ENCODE measurements at regions not wholly inside any gene's neighbourhood (a gene's known extent, or its start where the extent isn't known, plus 50 kb on each side); places are given as distances from the start of the nearest gene placed in this dataset.

DNA sequence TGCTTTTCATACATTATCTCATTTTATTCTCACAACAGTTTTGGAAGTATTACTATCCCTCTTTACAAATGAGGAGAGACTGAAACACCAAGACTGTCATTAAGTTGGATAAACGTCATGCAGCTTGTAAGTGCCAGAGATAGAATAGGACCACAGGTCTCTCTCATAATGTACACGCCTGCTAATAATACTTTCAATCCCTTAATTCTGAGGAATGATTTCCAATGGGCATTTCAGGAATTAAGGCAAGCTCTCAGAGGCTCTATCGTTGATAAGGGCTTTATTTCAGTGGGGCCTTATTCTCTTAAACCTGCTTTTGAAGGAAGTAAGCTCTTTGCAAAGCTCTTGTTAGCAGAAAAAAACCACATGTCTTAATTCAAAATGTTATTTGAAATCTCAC lies 229.1 kb downstream of the NFKBIZ start:
- Mint-ChIP-seq H3K9me3 (no peaks in the 10 kb centered on the region), H3K4me1 (ENCODE audit: low read depth in 2 of 2) (no peaks in the 10 kb centered on the region), H3K27me3 (peaks cover 0 to 13% of the 10 kb centered on the region in 2 donors), H3K36me3 (ENCODE audit: insufficient read depth) (no peaks in the 10 kb centered on the region), H3K27ac (no peak overlapping the region), H3K4me3 (no peak overlapping the region)
- DNase-seq (no peak), ATAC-seq (replicated peaks) (no peak)

DNA sequence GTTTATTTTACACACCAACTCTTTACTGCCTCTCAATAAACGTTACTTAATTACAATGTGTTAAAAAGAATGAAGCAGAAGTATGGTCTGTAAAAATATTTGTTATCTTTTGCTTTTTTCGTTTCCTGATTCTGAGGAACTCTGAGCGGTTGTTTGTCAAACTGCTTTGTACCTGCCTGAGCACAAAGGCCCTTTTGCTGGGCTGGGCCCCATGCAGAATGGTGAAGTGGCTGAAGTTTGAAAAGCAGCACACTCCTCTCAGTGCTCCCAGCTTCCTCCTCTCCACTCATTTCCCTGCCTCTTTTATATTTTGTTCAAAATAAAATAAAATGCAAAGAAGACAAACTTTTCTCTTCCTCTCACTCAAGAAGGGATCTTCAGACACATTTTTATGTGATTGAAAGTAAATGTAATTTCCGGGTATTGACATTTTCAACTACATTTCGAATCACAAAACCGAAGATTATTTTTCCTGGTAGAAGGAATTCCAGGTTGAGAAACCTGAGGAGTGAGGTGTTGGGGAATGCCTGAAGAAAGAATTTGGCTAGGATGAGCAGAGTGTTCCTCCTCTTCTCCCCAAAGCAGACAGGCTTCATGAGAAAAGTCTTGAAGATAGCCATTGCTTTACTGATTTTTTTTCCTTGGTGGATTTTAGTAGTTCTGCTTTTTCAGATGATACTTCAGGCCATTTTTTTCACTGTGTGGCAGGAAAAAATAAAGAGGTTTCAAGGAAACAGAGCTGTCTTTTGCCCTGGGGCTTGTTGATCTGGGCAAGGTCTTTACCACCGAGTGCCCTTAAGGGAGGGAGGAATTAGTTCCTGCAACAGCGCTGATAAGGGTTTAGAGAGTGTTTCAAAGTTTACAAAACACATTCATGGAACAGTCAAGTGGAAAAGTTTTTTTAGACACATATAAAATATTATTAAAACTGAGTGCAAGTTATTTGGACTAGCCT lies 229.8 kb downstream of the NFKBIZ start:
- Mint-ChIP-seq H3K27ac (no peak overlapping the region), H3K36me3 (ENCODE audit: insufficient read depth) (no peaks in the 10 kb centered on the region), H3K27me3 (peaks cover 0 to 13% of the 10 kb centered on the region in 2 donors), H3K4me1 (ENCODE audit: low read depth in 2 of 2) (no peaks in the 10 kb centered on the region), H3K4me3 (no peak overlapping the region), H3K9me3 (no peaks in the 10 kb centered on the region)
- ATAC-seq (replicated peaks) (no peak), DNase-seq (no peak)

DNA sequence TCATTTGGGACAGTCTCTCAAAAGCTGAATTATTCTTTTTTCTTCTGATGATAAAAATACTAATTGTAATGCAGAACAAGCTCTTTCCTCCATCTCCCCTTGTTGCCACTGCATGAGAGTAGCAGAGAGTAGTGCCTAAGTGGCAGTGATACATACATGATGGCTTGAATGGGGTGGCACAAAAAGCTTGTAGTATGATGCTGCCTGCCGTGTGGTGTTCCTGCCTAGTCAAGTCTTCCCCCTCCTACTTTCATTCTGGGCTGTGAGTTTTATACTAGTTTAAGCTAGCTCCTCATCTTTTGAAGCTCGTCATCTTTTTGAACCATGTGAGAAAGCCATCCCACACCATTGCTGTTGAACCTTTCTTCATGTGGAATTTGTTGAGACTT lies 230.5 kb downstream of the NFKBIZ start:
- H3K4me3 Mint-ChIP-seq = no peak overlapping the region
- no peak for DNase-seq

DNA sequence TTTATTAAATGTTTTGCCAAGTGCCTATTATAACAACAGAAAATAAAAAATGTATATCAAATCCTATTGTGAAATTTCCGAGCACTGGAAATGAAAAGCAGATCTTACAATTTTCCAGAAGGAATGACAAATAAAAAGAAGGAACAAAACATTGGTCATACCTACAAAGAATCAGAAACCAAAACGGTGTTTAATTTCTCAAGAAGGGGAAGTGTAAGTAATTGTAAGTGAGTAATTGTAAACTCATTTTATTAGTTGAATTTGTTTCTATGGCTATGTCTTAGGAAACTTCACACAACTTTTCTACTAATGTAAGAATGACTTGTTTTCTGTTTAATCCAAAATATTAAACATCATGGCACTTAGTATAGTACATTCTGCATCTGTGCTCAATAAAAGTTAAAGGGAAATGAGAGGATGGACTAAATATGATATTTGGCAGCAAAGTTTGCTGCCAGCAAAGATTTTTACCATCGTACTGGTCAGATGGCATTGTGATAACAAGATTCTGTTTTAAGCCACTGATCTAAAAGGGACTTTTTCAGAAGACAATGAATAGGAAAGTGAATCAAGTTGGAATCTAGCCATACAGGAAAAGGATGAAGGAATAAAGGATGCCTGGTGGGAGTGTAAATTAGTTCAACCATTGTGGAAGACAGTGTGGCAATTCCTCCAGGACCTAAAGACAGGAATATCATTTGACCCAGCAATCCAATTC lies 232.4 kb downstream of the NFKBIZ start:
- no peaks in the 10 kb centered on the region for H3K4me1 Mint-ChIP-seq (ENCODE audit: low read depth in 2 of 2)

More for the DNA sequence above, 230.5 kb downstream of the NFKBIZ start:
- Mint-ChIP-seq H3K27me3 (peaks cover 0 to 13% of the 10 kb centered on the region in 2 donors), H3K9me3 (no peaks in the 10 kb centered on the region), H3K4me1 (ENCODE audit: low read depth in 2 of 2) (no peaks in the 10 kb centered on the region), H3K36me3 (ENCODE audit: insufficient read depth) (no peaks in the 10 kb centered on the region), H3K27ac (no peak overlapping the region)
- ATAC-seq (replicated peaks) = no peak

DNA sequence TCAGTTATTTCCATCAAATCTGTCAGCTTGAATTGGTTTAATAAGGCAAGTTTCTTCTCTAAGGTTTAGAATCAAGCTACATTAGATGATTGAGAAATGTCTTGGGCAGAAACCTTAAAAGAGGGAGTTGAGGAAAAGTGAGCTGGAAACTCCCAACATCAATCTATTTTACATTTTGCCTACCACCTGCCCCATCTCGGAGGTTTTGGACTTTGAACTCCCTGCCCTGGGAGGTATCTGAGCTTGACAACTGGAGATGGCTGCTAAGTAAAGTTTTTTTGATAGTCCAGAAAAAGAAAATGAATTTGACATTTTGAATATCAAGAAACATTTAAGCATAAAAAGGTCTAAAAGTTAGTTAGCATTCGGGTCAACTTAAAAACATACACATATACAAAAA lies 234.2 kb downstream of the NFKBIZ start:
- no peaks in the 10 kb centered on the region for H3K9me3 Mint-ChIP-seq
- no peaks in the 10 kb centered on the region for H3K36me3 Mint-ChIP-seq (ENCODE audit: insufficient read depth)
- H3K27me3 Mint-ChIP-seq = peaks cover 0 to 23% of the 10 kb centered on the region in 2 donors
- H3K27ac Mint-ChIP-seq = no peak overlapping the region
- no peak for ATAC-seq (replicated peaks)
- no peaks in the 10 kb centered on the region for H3K4me1 Mint-ChIP-seq (ENCODE audit: low read depth in 2 of 2)
- no peak for DNase-seq
- H3K4me3 Mint-ChIP-seq = no peak overlapping the region

More for the DNA sequence above, 232.4 kb downstream of the NFKBIZ start:
- no peaks in the 10 kb centered on the region for H3K36me3 Mint-ChIP-seq (ENCODE audit: insufficient read depth)
- H3K9me3 Mint-ChIP-seq = no peaks in the 10 kb centered on the region
- ATAC-seq (replicated peaks) = no peak
- no peak overlapping the region for H3K27ac Mint-ChIP-seq
- H3K27me3 Mint-ChIP-seq = peaks cover 0 to 23% of the 10 kb centered on the region in 2 donors
- H3K4me3 Mint-ChIP-seq = no peak overlapping the region
- DNase-seq = no peak

DNA sequence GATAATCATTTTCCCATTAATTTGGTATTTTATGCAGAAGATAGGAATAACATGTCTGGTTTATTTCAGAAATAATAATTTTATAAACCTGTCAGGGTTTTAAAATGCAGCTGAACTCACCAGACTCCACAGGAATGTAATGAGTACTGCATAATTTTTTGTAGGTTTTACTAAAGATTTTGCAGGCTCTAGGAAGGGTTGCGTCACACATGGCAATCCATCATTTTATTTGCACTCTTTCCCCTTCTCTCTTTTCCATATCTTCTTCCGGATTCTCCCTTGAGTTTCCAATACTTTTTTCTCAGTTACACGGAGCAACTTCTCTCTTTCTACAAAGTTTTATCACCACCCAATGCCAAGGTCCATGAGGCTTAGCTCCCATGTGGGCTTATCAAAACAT lies 234.7 kb downstream of the NFKBIZ start:
- DNase-seq (no peak), ATAC-seq (replicated peaks) (no peak)
- no peak overlapping the region for H3K4me3 Mint-ChIP-seq
- H3K9me3 Mint-ChIP-seq = no peaks in the 10 kb centered on the region
- peaks cover 0 to 23% of the 10 kb centered on the region in 2 donors for H3K27me3 Mint-ChIP-seq
- H3K36me3 Mint-ChIP-seq (ENCODE audit: insufficient read depth) = no peaks in the 10 kb centered on the region
- H3K27ac Mint-ChIP-seq = no peak overlapping the region
- H3K4me1 Mint-ChIP-seq (ENCODE audit: low read depth in 2 of 2) = no peaks in the 10 kb centered on the region

DNA sequence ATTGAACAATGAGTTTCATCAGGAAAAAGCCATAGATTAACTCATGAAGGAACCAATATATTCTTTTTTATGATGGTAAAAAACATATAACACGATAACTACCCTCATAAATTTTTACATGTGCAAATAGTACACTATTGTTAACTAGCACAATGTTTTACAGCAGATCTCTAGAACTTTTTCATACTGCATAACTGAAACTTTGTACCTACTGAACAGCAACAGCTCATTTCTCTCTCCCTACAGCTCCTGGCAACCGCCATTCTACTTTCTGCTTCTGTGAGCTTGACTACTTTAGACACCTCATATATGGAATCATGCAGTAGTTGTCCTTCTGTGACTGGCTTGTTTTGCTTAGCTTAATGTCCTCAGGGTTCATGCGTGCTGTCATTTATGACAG lies 235.4 kb downstream of the NFKBIZ start:
- Mint-ChIP-seq H3K4me1 (ENCODE audit: low read depth in 2 of 2) (no peaks in the 10 kb centered on the region), H3K36me3 (ENCODE audit: insufficient read depth) (no peaks in the 10 kb centered on the region), H3K4me3 (no peak overlapping the region), H3K27ac (no peak overlapping the region), H3K27me3 (peaks cover 0 to 23% of the 10 kb centered on the region in 2 donors), H3K9me3 (no peaks in the 10 kb centered on the region)
- no peak for ATAC-seq (replicated peaks)
- DNase-seq = no peak

DNA sequence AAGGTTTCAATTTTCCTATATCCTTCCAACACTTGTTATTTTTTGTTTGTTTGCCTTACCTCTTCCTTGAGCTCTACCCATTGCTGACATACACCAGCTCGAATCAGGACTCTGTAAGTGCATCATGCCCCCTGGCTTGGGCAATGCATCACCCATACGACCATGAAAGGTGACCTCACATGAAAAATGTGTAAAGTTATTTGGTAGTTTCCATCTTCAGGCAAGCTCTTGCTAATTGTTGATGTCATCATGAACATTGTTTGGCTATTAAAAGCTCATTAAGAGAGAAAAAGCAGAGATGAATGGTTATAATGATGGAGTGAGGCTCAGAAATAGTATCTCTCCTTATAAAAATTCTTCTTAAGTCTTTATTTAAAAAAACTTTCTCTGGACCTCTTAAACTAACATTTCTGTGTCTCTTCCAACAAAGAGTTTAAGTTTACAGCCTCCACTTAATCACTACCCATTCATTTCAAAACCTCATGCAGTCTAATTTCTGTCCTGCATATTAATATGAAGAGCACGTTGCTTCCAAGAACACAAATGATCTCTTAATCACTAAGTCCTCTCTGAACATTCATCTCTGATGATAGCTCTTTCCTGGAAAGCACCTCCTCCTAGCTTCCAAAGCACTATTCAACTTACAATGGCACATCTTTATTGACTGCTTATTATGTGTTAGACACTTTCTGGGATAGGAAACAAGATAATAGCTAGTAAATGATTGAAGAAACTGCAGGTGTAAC lies 236.3 kb downstream of the NFKBIZ start:
- no peak overlapping the region for H3K27ac Mint-ChIP-seq
- H3K4me3 Mint-ChIP-seq = no peak overlapping the region

DNA sequence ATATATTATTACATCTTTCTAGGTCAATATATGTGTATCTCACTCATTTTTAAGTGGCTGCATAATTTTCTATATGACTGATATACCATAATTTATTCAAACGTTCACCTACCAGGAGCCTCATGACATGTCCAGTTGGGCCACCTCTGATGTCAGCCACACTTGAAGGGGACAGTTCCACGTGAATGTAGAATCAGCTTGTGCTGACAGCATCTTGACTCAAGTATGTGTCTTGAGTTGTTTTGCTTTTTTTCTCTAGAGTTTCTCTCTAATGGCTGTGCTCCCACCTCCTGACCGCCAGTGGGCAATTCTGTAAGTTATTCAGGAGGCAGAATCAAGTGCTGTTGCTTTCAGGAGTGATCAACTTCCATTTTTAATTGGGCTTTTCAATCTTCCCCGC lies 237.9 kb downstream of the NFKBIZ start:
- Mint-ChIP-seq H3K4me3 (no peak overlapping the region), H3K27ac (no peak overlapping the region), H3K27me3 (peaks cover 0 to 13% of the 10 kb centered on the region in 2 donors), H3K36me3 (ENCODE audit: insufficient read depth) (no peaks in the 10 kb centered on the region), H3K4me1 (ENCODE audit: low read depth in 2 of 2) (no peaks in the 10 kb centered on the region), H3K9me3 (no peaks in the 10 kb centered on the region)
- ATAC-seq (replicated peaks) (no peak), DNase-seq (no peak)

More for the DNA sequence above, 236.3 kb downstream of the NFKBIZ start:
- Mint-ChIP-seq H3K4me1 (ENCODE audit: low read depth in 2 of 2) (no peaks in the 10 kb centered on the region), H3K36me3 (ENCODE audit: insufficient read depth) (no peaks in the 10 kb centered on the region), H3K27me3 (peaks cover 0 to 17% of the 10 kb centered on the region in 2 donors), H3K9me3 (no peaks in the 10 kb centered on the region)
- ATAC-seq (replicated peaks) (no peak), DNase-seq (no peak)

DNA sequence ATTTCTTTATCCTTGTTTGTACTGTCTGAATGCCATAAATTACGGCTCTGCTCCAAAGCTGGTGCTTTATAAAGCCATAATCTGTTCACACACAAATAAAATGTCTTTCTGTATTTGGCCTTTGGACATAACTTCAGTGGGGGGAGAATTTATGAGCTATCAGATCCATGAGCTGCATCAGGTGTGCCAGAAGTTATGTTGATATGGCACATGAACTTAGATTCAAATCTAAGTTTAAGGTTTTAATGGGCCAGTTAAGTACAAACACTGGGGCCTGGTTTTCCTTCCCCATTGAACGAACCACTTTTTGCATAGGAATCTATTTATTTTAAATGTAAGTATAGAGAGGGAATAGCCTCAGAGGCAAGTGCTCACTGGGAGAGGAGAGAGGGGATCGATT lies 239.9 kb downstream of the NFKBIZ start:
- no peak for ATAC-seq (replicated peaks)
- Mint-ChIP-seq H3K4me1 (ENCODE audit: low read depth in 2 of 2) (peaks cover 6 to 8% of the 10 kb centered on the region in 2 donors), H3K9me3 (no peaks in the 10 kb centered on the region), H3K4me3 (no peak overlapping the region), H3K27ac (no peak overlapping the region), H3K27me3 (peaks cover 0 to 10% of the 10 kb centered on the region in 2 donors), H3K36me3 (ENCODE audit: insufficient read depth) (no peaks in the 10 kb centered on the region)
- DNase-seq = no peak

DNA sequence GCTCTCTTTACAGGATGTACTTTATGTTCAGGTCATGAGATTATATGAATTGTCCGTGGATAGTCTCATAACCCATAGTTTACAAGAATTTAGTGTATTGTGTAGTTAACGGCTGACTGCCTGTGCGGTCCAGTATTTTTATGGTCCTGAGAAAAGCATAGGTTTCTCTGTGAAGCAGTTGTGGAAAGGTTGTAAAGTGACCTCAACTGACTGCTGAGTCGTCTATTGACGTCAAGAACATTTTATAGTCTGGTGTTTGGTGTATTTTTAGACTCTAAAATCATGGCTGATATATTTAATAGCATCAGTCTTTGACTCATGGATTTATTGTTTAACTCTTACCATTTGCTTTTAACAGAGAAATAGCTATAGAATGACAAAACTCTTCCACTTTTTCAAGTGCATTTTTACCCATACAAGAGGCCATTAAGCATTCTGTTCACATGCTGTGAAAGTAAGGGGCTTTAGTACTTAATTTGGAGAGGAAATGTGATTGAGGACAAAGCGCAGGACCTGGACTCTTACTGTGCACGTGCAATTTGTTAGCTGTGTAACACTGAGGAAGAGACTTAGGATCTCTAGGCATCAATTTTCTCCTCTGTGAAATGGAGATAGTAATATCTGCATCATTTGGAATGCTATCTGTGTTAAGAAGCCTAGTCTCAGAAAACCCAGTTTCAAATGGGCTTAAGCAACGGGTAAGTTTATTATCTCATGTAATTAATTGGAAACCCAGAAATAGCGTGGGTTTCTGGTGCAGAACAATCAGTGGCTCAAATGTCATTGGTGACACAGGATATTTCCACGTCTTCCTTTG lies 240.8 kb downstream of the NFKBIZ start:
- Mint-ChIP-seq H3K4me1 (ENCODE audit: low read depth in 2 of 2) (peaks cover 6 to 8% of the 10 kb centered on the region in 2 donors), H3K27ac (no peak overlapping the region), H3K27me3 (peaks cover 0 to 8% of the 10 kb centered on the region in 2 donors), H3K4me3 (no peak overlapping the region), H3K9me3 (no peaks in the 10 kb centered on the region), H3K36me3 (ENCODE audit: insufficient read depth) (no peaks in the 10 kb centered on the region)
- ATAC-seq (replicated peaks) (no peak), DNase-seq (no peak)

DNA sequence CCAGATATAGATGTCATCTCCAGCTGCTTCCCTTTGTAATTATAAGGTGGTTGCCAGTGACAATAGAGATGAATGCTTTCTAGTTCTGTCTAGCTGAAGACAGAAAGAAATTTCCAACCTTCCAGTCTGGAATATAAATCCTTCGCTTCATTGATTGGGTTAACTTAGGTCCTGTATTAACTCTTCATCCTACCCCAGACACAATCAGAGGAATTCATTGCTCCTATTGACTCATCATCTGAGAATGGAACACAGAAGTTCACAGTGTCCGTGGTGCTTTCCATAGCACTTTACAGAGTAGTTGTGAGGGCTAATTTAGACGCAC lies 241.4 kb downstream of the NFKBIZ start:
- DNase-seq = no peak
- no peak for ATAC-seq (replicated peaks)
- Mint-ChIP-seq H3K27me3 (peaks cover 0 to 2% of the 10 kb centered on the region in 2 donors), H3K9me3 (no peaks in the 10 kb centered on the region), H3K4me3 (no peak overlapping the region), H3K4me1 (ENCODE audit: low read depth in 2 of 2) (peaks cover 6 to 8% of the 10 kb centered on the region in 2 donors), H3K36me3 (ENCODE audit: insufficient read depth) (no peaks in the 10 kb centered on the region), H3K27ac (no peak overlapping the region)

DNA sequence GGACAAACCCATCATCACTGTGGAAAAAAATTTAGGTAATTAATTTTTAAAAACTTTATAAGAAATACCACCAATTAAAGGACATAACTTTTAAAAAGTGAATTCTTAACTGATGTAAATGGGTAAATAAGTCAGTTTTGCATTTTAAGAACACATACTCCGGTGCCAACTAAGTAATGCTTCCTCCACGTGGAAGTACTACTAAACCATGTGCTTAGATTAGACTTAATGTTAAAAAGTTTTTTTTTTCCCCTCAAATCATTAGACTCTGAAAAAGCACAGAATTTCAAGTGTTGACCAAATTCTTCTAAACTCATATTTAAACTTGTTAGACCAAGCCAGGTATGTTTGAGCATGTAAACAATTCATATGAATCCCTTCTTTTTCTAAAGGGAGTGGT lies 242.0 kb downstream of the NFKBIZ start:
- Mint-ChIP-seq H3K36me3 (ENCODE audit: insufficient read depth) (no peaks in the 10 kb centered on the region), H3K9me3 (no peaks in the 10 kb centered on the region), H3K4me3 (no peak overlapping the region), H3K4me1 (ENCODE audit: low read depth in 2 of 2) (peaks cover 6 to 8% of the 10 kb centered on the region in 2 donors), H3K27ac (no peak overlapping the region), H3K27me3 (no peaks in the 10 kb centered on the region)
- DNase-seq (no peak), ATAC-seq (replicated peaks) (no peak)
